ENCODE measurements at regions not wholly inside any gene's neighbourhood (a gene's known extent, or its start where the extent isn't known, plus 50 kb on each side); places are given as distances from the start of the nearest gene placed in this dataset.
A peak's percentile ranks its signal among the peaks of the same experiment; 100 is the strongest.

DNA sequence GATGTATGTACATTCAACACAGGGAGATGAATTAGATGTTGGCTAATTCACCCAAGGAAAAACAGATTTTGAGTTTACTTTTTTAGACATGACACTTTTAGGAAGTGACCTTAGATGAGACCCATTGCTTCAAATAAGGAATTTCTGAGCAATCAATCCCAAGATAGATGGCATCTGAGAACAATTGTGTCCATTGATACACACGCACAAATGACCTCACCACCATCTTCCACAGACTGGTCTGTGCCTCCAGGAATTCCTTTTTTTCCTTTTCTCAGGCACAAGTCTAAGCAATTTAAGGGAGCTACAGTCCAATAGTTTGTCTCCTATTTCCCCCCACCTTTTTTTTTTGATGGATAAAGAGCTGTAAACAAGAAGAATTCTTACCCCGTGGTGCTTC lies 265.3 kb downstream of the TBL1XR1 start:
- no peak for DNase-seq

DNA sequence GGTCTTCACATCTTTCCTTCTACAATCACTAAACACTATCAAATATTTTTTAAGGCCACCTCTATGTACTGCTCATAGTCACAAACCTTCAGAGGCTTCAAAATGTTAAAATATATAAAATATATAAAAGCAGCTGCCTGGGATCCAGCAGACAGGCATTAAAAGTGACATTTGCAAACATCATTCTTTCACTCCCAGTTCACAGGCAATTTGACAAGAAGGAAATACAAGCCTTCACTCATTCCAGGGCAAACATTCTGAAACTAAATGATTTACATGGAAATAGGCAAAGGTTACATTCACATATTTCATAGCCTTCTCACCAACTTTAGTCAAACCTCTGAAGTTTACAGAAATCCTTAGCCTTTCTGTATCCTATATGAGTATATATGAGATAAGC lies 266.3 kb downstream of the TBL1XR1 start:
- no peak for DNase-seq

DNA sequence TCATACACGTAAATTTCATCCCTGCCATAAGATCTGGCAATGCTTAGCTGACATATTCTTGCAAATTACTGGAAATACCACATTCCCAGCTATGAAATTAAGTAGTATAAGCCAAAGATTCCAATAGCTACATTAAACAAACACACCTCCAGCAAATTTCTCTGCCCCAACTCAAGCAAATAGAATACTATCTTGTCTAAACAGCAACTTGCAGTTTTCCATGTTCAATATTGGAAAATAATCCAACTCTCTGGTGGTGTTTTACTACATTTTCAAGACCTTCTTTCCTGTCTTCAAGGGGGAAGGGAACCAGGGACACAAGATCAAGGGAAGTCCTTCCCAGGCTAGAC lies 268.7 kb downstream of the TBL1XR1 start:
- no peak for DNase-seq

DNA sequence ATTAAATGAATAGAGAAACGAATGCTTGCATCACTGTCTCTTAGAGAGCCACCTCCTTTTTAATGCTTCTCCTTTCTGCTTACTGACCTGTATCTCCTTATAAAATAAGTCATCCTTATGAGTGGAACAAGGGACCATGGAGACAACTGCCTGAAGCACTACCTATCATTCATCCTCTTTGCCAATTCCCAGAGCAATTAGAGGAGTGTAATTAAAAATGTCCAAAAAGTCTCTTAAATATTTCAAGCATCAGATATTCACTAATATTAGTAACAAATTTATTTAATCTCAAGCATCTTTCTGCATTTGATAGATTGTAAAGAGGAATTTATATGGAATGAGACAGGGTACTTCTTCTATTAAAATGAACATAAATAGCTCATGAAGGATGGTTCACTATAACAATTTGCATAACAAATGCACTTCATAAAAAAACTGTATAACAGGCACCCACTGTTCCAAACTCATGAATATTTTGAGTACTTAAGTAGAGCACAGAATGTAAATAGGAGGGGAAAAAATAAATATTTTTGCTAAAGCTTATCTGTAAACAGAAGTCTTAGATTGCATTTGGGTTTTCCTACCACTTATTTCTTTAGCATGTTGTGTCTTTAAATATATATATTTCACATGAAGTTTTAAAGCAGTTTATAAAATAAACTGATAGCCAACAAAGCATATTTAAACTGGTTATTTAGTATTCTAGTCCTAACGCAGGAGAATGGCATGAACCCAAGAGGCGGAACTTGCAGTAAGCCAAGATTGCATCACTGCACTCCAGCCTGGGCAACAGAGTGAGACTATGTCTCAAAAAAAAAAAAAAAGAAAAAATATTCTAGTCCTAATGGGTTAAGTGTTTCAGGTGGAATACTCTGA lies 269.3 kb downstream of the TBL1XR1 start:
- DNase-seq: no peak

DNA sequence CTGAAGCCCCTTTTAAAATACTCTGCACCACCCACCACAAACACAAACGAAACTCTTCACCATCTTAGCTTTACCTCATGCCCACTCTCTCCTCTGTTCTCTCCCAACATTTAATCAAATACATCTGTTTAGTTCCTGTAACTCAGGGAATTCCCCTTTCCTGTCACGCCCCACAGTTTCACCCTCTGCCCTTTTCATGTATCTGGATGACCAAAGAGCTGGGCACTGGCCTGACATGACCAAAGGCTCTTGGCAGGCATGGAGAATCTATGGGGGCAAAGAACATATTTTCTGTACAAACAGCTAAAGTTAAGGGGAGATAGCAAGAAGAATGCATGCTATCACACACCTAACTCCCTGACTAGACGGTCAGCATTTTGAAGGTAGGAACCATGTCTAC lies 270.0 kb downstream of the TBL1XR1 start:
- no peak for DNase-seq

DNA sequence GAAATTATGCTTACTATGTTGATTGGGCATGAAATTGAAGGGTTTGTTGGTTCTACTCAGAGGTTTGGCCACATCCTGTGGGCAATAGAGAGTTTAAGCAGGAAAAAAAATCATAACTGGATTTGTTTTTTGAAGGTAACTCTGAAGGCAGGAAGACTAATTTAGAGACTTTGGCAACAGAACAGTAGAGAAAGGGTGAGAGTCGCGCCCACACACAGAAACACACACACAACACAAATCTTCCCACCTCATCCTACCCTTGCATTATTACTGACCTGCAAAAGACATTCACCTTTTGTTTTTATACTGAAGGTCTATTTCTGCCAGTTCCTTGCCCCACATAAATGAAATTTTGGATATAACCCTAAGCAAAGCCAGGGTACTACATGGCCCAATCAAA lies 270.6 kb downstream of the TBL1XR1 start:
- DNase-seq: no peak

DNA sequence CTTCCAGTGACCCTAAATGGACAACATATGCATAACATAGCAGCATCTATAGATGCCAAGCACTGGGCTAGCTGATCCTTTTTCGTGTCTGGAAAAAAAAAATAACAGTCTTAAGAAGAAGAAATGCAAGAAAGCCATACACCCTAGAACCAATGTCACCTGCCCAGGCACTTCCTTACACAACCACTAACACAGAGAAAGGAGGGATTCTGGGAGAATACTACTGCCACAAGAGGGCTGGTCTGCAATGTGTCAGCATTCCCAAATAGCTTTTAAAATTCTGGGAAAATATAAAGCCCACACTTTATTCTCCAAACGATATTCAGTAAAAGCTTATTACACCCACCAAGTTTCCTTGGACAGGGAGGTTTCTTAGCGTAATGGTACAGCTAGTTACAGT lies 271.2 kb downstream of the TBL1XR1 start:
- no peak for DNase-seq

DNA sequence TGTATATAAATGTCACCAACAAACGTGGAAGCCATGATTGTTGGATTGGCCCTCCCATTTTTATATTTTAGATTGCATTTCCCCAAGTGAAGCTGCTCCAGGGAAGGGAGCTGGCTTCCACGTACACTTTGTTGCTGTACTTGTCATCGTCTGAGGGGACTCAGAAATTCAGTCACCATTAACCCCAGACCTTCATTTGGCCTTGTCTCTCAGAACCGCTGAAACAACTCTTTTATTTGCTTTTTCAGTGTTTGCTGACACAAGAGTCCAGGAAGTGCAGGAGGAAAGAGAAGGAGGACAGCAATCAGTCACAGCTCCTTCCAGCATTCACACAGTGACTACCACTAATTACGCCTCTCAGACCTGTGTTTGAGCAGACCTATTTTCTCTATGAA lies 276.5 kb downstream of the TBL1XR1 start:
- no peak for DNase-seq

DNA sequence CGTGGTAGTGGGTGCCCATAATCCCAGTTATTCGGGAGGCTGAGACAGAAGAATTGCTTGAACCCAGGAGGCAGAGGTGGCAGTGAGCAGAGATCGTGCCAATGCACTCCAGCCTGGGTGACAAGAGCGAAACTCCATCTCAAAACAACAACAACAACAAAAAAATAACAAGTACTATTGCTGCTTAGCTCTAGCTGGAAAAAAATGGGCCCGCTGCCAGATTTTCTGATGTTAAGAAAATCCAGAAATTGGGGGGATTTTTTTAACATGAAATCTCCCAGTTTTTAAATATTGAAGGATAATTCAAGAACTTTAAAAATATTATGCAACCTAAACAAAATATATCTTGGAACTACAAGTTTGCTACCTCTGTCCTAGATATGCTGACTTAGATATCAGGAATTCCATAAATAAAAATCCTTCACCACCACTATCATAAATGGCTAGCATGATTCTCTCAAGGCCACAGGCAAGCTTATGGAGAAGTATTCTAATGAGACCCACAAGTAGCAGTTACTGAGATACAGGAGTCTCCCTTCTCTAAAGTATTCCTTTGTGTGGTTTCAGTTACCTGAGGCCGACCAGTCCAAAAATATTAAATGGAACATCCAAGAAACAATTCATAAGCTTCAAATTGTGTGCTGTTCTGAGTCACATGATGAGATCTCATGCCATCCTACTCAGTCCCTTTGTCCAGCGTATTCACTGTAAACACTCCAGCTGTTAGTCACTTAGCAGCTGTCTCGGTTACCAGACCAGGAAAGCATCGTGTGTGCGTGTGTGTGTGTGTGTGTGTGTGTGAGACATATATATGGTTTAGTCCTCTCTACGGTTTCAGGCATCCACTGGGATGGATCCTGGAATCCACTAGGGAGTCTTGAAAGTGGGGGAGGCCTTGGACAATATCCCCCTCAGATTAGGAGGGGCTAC lies 277.2 kb downstream of the TBL1XR1 start:
- DNase-seq: no peak

DNA sequence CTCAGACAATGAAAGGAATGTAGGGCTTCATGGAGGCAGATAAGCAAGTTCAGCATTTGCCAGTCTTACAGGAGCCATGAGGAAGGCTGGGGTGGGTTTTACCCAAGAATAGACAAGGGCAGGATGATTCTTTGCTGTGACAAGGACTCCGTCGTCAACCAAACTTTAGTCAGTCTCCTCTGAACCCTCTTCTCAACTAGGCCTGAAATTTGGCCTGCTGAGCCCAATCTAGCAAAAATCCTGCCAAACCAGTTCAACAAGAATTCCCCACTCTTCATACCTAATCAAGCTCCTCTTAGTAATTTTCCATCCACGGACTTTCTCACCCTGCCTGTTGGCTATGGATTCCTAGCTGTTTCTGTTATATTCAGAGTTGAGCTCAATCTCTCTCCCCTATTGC lies 280.5 kb downstream of the TBL1XR1 start:
- DNase-seq: no peak

DNA sequence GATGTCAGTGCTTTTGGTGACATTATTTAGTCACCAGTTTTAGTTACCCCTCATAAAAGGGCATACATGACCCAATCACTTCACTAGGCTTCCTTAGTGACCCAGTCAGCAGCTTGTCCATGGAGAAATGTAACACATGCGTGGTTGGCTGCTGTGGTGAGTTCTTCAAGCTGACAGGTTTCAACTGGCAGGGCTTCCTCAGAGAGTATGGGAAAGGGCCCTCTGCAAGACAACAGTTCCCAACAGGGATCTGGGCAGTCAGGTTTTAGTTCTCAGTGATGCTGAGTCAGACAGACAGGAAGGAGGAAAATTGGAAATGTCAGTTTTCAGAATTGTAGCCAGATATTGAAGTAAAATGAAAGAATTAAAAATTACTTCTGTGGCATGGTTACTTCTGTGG lies 282.5 kb downstream of the TBL1XR1 start:
- no peak for DNase-seq

DNA sequence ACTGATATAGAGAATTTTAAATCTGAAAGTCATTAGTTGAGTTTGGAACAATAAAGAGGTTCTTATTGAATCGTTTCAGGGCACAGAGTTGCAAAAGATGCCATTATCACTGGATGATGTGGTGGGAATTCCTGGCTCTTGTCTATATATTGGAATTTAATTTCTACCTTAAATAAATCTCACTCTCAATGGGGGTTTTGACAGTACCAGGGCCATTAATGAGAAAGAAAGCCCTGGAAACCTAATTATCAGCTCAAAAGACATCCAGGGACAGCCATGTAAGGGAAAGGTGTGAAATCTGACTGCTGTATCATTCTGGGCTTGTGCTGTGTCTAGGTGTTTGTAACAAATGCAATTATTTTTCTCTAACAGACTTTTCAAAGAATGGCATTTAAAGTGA lies 285.7 kb downstream of the TBL1XR1 start:
- DNase-seq: no peak

DNA sequence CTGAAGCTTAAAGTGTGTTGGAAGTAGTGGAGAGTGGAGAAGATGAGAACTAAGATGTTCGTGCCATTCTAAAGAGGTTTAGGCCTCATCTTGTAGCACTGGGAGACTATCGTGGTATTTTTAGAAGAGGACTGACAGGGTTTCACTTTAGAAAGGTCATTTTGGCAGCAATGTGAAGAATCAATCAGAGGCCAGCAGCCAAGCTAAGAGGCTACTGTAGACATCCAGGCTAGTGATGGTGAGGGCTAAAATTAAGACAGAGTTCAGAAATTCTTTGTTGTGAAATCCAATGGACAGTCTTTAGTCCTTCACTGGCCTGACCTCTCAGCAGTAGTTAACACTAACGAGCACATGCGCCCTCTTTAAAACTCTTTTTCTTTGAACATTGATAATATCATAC lies 288.2 kb downstream of the TBL1XR1 start:
- no peak for DNase-seq

DNA sequence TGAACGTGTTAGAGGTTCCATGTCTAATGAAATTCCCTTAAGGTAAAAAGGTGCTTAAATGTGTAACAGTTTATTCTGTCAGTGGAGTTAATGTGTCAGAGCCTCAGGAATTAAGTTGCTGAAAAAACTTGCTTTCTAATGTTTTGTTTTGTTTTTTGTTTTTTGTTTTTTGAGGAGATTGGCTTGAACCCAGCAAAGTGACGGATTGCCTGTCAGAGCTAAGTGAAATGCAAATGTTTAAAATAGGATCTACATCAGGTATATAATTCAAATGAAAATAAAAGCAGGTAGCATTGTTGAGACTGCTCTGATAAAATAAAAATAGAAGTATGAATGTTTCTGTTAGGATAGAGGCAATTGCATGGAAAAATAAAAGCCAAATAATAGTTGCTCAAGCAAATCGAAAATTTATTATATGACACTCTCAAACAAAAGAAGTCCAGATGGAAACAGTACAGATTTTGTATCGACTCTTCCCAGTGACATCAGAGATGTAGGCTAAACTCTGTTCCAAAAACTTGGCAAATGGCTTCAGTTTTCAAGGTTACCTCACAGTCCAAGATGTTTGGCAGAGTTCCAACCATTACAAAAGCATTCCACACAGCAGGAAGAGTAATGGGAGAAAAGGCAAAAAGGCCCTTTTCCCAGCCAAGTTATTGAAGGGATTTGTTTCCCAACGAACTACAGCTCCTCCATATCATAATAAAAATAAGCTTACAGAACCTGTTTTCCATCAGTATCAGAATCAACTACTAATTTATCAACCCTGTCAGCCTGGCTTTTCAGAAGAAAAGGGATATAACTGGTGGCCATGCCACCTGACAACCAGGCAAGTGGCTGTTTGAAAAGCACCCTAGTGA lies 291.0 kb downstream of the TBL1XR1 start:
- DNase-seq: no peak

DNA sequence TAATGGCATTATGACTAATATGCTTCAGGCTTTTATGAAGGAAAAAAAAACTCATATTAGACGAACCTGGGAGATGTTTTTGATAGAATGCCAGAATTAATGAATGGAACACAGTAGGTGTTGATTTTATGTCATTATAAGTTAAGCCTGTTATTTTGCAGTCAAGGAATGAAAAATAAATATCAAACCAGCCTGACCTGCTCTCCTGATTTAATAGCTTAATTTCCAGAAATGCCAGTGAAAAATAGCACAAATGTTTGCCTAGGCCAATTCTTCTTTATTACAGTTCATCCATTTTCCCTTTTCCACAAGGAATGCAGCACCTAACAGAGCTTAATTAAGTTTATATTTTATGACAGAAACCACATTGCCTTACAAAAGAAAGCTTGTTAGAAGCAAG lies 292.0 kb downstream of the TBL1XR1 start:
- DNase-seq: no peak

DNA sequence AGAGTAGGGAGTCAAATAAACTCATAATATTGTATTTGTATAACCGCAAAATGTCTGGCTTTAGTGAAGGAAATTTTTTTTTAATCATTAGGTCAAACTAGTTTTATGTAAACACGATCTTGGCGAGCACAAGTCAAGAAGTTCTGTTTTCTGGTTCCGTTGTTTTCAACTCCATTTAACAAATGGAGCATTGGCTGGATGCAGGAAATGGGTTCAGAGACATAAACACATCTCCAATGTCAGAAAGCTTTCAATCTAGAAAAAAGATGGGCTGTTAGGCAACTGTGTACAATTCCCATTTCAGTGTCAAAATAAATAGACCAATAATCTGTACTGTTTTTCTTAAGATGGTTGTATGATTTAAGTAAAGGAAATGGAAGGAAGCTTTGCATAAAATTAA lies 292.8 kb downstream of the TBL1XR1 start:
- DNase-seq: no peak

DNA sequence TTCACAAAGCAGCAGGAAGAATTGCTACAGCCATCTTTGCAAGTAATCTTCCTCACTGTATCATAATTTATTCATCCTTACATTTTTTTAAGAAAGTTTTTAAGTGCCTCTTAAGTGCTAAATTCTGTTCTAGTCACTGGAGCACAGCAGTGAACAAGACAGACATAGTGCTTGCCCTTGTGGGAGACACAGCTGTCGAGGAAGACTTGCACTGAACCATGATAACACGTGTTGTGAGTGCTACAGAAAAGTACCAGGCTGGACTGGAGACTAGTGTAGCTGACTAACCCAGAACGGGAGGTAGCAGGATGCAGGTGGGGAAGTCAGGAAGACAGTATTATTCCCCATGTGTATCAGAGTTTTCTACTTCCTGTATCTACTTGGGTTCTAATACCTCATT lies 300.6 kb downstream of the TBL1XR1 start:
- no peak for DNase-seq

DNA sequence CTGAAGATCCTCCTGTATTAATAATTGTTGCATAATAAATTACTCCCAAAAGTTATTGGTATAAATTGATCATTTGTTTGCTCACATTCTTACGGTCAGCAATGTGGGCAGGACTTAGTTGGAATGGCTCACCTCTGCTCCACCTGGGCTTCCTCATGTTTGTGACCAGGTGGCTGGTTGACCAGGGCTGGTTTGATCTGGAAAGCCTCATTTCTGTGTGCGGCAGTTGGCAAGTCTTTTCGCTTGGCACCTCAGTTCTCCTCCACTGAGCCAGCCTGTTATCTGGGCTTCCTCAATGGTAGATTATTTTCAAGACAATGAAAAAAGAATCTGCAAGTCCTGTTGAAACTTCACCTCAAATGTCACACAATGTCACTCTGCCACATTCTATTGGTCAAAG lies 301.1 kb downstream of the TBL1XR1 start:
- no peak for DNase-seq

DNA sequence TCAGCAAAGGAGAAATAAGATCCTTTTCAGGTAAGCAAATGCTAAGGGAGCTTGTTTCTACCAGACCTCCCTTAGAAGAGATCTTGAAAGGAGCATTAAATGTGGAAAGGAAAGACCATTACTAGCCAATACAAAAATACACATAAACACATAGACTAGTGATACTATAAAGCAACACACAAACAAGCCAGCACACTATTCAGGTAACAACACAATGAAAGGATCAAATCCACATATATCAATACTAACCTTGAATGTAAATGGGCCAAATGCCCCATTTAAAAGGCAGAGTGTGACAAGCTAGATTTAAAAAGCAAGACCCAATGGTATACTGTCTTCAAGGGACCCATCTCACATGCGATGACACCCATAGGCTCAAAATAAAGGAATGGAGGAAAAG lies 317.6 kb downstream of the TBL1XR1 start:
- no peak for DNase-seq

DNA sequence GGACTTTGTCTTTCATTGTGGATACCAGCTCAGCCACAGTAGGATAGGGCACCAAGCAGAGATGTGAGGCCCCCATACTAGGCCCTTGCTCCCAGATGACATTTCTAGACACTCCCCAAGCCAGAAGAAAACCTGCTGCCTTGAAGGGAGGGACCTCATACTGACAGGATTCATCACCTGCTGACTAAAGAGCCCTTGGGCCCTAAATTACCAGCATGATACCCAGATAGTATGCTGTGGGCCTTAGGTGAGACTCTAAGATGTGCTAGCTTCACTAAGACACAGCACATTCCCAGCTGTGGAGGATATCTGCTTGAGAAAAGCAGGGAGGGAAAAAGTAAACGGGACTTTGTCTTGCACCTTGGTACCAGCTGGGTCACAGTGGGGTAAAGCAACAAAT lies 324.0 kb downstream of the TBL1XR1 start:
- no peak for DNase-seq

DNA sequence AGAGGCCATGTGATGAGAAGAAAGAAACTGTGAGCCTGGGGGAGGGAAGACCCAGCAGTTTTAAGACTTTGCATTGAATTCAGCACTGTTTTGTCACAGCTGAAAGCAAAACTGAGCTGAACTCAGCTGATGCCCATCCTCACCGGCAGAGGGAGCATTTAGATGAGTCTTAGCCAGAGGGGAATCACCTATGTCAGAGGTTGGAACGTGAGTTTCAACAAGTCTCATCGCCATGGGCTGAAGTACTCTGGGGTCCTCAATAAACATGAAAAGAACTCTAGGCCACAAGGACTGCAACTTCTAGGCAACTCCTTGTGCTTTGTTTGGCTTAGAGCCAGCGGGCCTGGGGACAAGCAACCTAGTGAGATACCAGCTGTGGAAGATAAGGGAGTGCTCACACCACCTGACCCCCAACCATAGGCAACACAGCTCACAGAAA lies 324.5 kb downstream of the TBL1XR1 start:
- peak; percentile 40 for DNase-seq

DNA sequence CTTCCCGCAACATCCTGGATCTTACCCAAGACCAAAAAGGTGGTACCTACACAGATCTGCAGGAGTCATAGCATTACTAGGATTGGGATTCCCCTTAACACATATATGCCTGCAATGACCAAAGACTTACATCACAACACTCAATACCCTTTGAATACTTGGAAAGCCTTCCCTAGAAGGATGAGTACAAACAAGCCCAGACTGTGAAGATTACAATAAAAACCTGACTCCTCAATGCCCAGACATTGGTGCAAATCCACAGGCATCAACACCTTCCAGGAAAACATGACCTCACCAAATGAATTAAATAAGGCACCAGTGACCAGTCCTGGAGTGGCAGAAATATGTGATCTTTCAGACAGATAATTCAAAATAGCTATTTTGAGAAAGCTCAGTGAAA lies 326.8 kb downstream of the TBL1XR1 start:
- DNase-seq: no peak
